ENCODE measurements at regions not wholly inside any gene's neighbourhood (a gene's known extent, or its start where the extent isn't known, plus 50 kb on each side); places are given as distances from the start of the nearest gene placed in this dataset.

DNA sequence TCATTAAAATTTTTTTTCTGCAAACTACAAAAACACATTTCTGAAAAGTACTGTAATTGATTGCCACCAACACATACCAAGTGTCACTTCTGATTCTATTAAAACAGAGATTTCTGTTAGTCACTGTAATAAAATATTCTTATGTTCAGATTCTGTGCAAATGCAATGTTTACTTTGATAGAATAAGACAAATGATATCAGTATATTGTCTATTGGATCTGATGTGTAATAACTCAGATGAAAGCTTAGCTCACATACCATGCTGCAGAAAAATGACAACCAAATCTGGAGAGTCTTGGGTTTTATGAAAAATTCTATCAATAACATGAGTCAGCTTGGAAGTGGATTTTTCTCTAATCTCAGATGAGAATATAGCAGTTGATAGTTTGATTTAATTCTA lies 963.8 kb upstream of the B3GALT2 start:
- TF ChIP-seq, protein P1, sequence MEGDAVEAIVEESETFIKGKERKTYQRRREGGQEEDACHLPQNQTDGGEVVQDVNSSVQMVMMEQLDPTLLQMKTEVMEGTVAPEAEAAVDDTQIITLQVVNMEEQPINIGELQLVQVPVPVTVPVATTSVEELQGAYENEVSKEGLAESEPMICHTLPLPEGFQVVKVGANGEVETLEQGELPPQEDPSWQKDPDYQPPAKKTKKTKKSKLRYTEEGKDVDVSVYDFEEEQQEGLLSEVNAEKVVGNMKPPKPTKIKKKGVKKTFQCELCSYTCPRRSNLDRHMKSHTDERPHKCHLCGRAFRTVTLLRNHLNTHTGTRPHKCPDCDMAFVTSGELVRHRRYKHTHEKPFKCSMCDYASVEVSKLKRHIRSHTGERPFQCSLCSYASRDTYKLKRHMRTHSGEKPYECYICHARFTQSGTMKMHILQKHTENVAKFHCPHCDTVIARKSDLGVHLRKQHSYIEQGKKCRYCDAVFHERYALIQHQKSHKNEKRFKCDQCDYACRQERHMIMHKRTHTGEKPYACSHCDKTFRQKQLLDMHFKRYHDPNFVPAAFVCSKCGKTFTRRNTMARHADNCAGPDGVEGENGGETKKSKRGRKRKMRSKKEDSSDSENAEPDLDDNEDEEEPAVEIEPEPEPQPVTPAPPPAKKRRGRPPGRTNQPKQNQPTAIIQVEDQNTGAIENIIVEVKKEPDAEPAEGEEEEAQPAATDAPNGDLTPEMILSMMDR (IDR thresholded peaks at IDR 0.05; ENCODE audit: control extremely low read depth, extremely low read depth, low read depth, missing control alignments), result no peak
- DNase-seq (ENCODE audit: extremely low spot score), result no peak
- ChIA-PET POLR2A (no interaction called here), CTCF (interaction anchor here (0.7 to 1.3 kb wide), 2 partner anchors 16 to 73 kb away, joined by 3 read pairs; no protein-coding TSS in a partner anchor)

DNA sequence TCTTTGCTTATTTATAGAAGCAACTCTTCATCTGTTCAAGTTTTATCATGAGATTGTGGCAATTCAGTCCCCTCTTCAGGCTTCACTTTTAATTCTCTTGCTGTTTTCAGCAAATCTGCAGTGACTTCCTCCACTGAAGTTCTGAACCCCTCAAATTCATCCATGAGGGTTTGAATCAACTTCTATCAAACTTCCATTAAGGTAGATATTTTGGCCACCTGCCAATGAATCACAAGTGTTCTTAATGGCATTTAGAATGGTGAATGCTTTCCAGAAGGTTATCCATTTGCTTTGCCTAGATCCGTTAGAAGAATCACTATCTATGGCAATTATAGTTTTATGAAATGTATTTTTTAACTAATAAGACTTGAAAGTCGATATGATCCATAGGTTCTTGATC lies 946.7 kb upstream of the B3GALT2 start:
- TF ChIP-seq, protein P1 (IDR thresholded peaks at IDR 0.05; ENCODE audit: control extremely low read depth, extremely low read depth, low read depth, missing control alignments), result no peak
- DNase-seq (ENCODE audit: extremely low spot score), result no peak
- CTCF ChIA-PET, result interaction anchor here (1.1 to 1.2 kb wide), 3 partner anchors 11 to 17 kb away, joined by 3 to 4 read pairs (median 3); no protein-coding TSS in a partner anchor
- POLR2A ChIA-PET, result no interaction called here

DNA sequence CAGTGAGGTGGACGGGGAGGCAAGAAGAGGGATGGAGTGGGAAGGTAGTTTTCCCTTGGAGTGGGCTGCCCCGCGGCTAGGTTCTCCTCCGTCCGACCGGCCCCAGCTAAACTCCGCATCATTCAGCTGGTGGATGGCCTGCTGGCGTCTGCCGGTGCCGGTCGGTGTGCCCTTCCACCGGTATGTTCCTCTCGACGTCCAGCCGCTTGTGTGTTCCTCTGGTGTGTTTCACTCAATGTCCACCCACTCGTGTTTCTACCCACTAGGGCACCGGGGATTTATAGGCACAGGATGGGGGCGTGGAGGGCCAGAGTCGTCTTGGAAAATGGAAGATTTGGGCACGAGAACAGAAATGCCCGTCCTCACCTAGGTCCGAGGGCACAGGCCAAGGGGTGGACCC lies 931.7 kb upstream of the B3GALT2 start:
- TF ChIP-seq, protein P1 (IDR thresholded peaks at IDR 0.05; ENCODE audit: control extremely low read depth, extremely low read depth, low read depth, missing control alignments), result no peak
- DNase-seq (ENCODE audit: extremely low spot score), result no peak
- ChIA-PET CTCF (interaction anchor here (1.3 to 1.4 kb wide), 2 partner anchors 15 to 16 kb away, joined by 3 read pairs; no protein-coding TSS in a partner anchor), POLR2A (no interaction called here)

DNA sequence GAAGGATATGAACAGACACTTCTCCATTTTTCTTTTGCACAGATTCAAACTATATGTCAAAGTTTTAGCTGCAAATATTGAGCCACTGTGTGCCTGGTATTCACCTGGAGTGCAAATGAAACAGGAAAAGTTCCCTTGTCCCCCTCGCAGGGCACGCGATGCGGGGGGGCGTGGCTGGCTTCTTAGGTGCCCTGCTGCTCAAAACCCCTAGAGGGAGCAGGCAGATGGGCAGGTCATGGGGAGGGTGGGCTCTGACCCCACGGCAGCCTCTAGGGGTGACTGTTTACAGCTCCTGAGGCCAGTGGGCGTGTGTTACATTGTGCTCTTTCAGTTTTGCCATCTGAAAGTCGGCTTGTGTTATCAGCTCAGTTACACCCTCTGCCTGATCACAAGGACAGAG lies 931.2 kb upstream of the B3GALT2 start:
- ChIA-PET CTCF (interaction anchor here (1.4 kb wide), 1 partner anchor 16 kb away, joined by 3 read pairs; no protein-coding TSS in a partner anchor), POLR2A (no interaction called here)
- TF ChIP-seq, protein P1 (IDR thresholded peaks at IDR 0.05; ENCODE audit: control extremely low read depth, extremely low read depth, low read depth, missing control alignments), result no peak
- no peak for DNase-seq (ENCODE audit: extremely low spot score)

DNA sequence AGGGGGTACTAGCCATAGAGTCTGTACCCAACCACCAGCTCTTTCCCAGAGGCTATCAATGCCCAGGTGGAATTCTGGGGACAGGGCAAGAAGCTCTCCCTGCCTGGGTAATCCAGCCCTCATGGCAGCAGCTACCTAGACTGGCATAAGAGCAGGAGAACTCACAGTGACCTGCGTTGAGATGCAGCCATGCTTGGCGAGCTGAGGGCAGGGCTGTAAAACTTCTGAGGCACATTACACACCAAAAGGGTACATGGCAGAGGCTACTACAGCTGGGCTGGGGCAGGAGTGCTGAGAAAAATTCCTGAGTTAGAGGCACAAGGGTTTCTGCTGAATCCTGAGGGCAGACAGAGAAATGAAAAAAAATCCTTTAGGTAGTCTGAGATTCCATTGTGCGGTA lies 927.9 kb upstream of the B3GALT2 start:
- ChIA-PET CTCF (interaction anchor here (3.5 kb wide), 1 partner anchor 13 kb away, joined by 19 read pairs; no protein-coding TSS in a partner anchor), POLR2A (no interaction called here)
- no peak for DNase-seq (ENCODE audit: extremely low spot score)
- TF ChIP-seq, protein P1 (IDR thresholded peaks at IDR 0.05; ENCODE audit: control extremely low read depth, extremely low read depth, low read depth, missing control alignments), result no peak

DNA sequence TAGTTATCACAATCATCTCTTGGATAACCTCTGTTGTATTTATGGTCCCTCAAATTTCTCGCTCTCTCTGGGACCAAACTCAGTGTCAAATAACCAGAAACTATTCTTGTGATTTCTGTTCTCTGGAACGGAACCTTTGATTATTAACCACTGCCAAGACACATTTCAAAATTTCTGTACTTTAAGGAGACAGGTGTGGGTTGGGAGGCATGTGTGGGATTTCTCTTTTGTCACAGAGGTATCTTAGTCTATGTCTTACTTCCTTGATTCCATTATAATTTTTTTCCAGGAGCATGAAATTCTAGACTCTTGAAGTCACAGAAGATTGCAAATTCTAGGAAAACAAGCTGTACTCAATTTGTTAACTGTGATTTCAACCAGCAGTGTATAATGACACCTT lies 919.0 kb upstream of the B3GALT2 start:
- ChIA-PET CTCF (no interaction called here), POLR2A (no interaction called here)
- TF ChIP-seq, protein P1 (IDR thresholded peaks at IDR 0.05; ENCODE audit: control extremely low read depth, extremely low read depth, low read depth, missing control alignments), result no peak
- no peak for DNase-seq (ENCODE audit: extremely low spot score)

Data from GM10248 (cell line).